GM18868 (cell line): ENCODE measurements at regions not wholly inside any gene's neighbourhood (a gene's known extent, or its start where the extent isn't known, plus 50 kb on each side); places are given as distances from the start of the nearest gene placed in this dataset.

ENCODE experiments used
- ATAC-seq: cut with Tn5 transposase; IDR thresholded peaks from one replicate; pipeline ENCODE4 v1.9.1; 2021; ENCODE audit warnings: mild to moderate bottlenecking, moderate library complexity; ENCODE audit not compliant: unreplicated experiment

- ATAC-seq: no peak
Measured at GRCh38 chr12:75844049-75844770, 187.4 kb downstream of the PHLDA1 start.

GRCh38 chr12:75842090-75842489 is 189.5 kb downstream of the PHLDA1 start:
- ATAC-seq: no peak

- ATAC-seq: no peak
Measured at GRCh38 chr12:75840994-75841355, 190.6 kb downstream of the PHLDA1 start.

DNA sequence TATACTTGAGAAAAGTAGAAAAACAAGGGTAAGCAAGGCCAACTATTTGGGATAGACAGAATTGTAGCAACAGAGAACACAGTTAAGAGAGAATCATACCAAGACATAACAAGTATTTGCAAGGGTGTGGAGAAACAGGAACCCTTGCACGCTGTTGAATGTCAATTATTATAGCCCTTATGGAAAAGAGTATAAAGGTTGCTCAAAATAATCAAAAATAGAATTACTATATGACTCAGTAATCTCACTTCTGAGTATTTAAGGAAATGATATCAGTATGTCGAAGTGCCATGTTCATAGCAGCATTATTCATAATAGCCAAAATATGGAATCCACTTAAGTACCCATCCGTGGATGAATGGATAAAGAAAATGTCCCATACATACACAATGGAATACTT is 193.3 kb downstream of the PHLDA1 start:
- peak; percentile 58 for ATAC-seq

- ATAC-seq: no peak
Measured at GRCh38 chr12:75837700-75838099, 193.9 kb downstream of the PHLDA1 start.

- ATAC-seq: no peak
Measured at GRCh38 chr12:75836533-75836932, 195.0 kb downstream of the PHLDA1 start.

DNA sequence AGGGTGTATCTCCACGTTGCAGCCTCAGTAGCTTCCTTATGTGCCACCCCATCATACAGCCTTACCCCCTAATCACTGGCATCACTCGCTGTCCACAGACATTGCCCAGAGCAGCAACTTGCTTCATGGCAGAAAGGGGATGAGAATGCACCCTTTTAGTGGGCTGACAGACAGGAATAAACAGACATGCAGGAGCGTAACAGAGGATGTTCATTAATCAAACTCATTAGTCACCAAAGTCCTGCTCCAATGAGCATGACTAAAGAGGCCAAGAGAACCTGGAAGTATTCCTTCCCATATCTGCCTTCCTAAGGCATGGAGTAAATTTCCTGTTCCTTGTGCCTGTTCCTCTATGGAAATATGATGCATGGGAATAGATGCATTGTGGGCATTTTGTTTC is 197.0 kb downstream of the PHLDA1 start:
- ATAC-seq: no peak

- ATAC-seq: no peak
Measured at GRCh38 chr12:75833268-75833667, 198.3 kb downstream of the PHLDA1 start.

DNA sequence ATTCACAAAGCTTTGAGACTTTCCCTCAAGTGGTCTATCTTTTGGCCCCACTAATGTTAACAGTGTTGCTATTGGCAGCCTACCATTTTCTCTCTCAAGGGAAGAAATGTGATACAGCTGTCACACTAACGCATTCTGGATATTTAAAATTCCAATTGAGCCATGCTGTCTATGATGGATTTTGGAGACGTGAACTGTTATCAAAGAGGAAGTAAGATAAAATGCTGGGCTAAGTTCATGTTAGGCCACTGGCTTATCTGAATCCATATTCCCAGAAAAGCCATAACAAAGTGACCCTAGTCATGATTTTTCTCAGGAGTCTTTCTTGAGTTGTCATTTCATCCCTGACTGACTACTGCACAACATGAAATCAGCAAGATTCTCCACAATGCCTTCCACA is 200.2 kb downstream of the PHLDA1 start:
- ATAC-seq: no peak

DNA sequence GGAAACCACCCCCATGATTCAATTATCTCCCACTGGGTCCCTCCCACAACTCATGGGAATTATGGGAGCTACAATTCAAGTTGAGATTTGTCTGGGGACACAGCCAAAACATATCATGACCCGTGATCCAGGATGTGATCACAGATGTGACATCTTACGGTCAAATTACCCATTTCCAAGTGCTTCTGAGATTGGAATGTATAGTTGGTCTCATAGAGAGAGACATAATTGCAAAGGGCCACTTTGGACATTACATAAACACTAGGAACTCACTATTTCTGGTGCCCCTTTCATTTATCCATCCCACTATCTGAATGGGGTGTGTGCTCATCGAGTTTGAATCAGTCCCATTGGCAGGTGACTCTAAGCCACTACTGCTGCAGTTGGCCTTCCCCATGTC is 204.5 kb downstream of the PHLDA1 start:
- no peak for ATAC-seq

- no peak for ATAC-seq
Measured at GRCh38 chr12:75825686-75826085, 205.9 kb downstream of the PHLDA1 start.

DNA sequence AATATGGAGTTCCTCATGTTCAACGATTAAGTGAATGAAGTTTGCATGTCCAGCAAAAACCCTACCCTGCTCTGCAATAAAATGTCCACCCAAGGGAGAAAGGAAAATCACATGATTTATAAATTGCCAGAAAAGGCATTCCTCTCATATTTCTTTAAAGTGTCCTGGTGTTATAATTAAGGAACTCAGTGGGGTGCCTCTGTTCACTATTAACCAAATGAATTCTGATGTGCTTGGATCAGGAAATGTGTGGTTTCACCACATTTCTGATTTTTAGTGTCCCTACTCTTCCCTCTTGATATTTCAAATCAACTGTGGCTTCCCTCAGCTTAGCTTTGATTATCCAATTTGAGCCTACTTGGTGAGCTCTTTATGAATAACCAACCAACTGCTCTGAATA is 208.1 kb downstream of the PHLDA1 start:
- ATAC-seq: no peak

DNA sequence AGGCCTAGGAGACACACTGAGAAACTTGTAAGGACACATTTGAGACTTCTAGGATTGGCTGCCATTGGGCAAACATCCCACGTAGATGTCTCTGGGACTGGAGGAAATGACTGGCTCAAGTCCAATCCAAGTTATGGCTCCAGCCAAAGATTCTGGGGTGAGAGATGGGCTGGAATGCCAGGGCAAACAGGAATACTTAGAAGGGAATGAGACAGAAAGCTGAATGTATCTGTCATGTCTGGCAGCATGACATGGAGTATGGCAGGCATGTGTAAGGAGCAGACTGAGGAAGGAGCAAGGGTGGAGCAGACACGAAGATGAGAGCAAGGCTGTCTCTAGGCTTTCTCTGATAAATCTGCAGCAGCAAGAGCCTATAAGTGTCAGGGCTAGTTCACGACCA is 209.2 kb downstream of the PHLDA1 start:
- ATAC-seq: no peak

GRCh38 chr12:75820848-75821578 is 210.6 kb downstream of the PHLDA1 start:
- no peak for ATAC-seq

GRCh38 chr12:75820071-75820470 is 211.5 kb downstream of the PHLDA1 start:
- ATAC-seq: no peak

DNA sequence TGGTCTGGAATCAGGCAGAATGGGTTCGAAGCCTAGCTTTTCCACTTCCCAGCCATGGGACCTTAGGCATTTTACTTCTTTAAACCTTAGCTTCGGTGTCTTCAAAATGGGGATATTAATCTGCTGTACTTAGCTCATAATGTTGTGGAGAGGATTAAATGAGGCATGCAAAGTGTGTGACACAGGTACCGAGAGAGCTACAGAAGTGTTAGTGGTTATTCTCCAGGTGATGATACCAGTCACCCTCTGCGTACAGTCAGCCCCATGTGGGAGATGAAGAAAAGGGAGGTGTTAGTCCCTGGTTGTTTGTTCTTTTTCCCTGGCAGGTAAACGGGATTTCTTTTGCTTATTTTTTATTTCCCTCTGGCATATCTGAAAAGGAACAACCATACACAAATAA is 212.1 kb downstream of the PHLDA1 start:
- no peak for ATAC-seq

DNA sequence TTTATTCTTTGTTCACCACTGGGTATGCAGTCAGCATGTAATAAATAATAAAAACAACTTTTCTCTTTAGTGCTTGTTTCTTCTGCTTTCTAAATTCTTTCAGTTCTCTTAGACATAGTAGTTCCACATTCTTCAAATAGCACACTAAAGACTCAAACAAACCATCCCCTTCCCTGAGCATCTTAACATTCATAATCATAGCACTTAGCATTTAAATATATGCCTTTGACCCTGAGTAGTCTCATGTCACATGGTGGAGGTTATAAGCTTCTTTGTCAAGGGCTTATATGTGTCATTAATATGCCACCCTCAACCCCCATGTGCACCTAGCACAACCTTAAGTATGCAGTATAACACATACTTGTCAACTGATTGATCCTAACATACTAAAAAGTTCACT is 212.7 kb downstream of the PHLDA1 start:
- ATAC-seq: no peak

- ATAC-seq: peak; percentile 27
Measured at GRCh38 chr12:75816897-75817296, 214.7 kb downstream of the PHLDA1 start.

GRCh38 chr12:75815756-75816155 is 215.8 kb downstream of the PHLDA1 start:
- ATAC-seq: no peak

- ATAC-seq: peak; percentile 85
Measured at GRCh38 chr12:75814851-75815754, 216.5 kb downstream of the PHLDA1 start.

DNA sequence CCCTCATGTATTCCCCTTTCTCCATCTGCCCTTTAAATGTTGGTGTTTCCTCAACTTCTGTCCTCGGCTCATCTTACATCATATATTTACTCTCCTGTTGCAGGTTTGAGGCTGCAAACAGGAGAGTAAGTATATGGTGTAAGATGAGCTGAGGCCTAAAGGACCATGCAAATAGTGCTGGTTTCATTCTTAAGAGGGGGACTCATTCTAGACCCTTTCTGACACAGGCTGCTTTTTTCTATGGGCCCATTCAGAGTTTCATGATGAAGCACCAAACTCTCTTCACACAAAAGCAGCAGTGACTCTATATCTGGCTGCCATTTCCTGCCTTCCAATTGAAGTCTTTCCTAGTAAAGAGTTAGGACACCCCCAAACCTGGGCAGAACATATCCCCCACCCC is 218.5 kb downstream of the PHLDA1 start:
- ATAC-seq: no peak
